GM06990 (cell line): ENCODE measurements at regions not wholly inside any gene's neighbourhood (a gene's known extent, or its start where the extent isn't known, plus 50 kb on each side); places are given as distances from the start of the nearest gene placed in this dataset.

ENCODE experiments used
- DNase-seq: peaks from one replicate; pipeline ENCODE4 v3.0.0-alpha.2; 2011; ENCODE audit not compliant: insufficient read length; ENCODE audit errors: extremely low read depth
- H3K27me3 ChIP-seq: replicated peaks from 2 replicates; pipeline ENCODE4 v1.6.0; 2011; ENCODE audit warnings: low read length; ENCODE audit not compliant: control insufficient read depth, insufficient read depth
- H3K36me3 ChIP-seq: 2 replicates; pipeline ENCODE4 v1.5.1; 2011; ENCODE audit warnings: low read length; ENCODE audit not compliant: control insufficient read depth, insufficient read depth
- H3K4me3 ChIP-seq: replicated peaks from 2 replicates; pipeline ENCODE4 v1.5.1; 2011; ENCODE audit warnings: low read depth, mild to moderate bottlenecking, control low read depth, low read length
- TF ChIP-seq, protein P1 (sequence below): IDR thresholded peaks from 2 replicates; pipeline ENCODE4 v1.5.1; 2011; ENCODE audit warnings: low read length, control low read depth, mild to moderate bottlenecking, inconsistent platforms; ENCODE audit not compliant: insufficient read depth, poor library complexity, severe bottlenecking

DNA sequence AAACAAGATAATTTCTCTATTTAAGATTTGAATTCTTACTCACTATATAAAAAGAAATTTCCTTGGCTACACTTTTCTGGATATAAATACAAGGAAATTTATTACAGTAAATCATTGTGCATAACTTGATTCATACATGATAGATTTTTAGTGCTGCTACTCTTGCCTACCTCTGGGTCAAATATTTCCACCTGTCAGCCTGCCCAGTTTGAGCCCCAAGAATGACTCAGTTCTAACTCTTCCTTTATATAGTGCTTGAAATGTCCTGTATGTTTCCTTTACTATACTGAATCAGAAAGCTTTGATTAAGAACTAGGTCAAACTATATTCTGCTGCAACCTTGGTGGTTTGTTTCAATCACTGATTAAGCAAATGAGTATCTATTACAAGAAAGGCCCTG, 147.4 kb upstream of the FTMT start:
- Histone ChIP-seq H3K27me3 (no peaks in the 10 kb centered on the region), H3K4me3 (no peak overlapping the region), H3K36me3 (no peaks in the 10 kb centered on the region)
- TF ChIP-seq, protein P1, sequence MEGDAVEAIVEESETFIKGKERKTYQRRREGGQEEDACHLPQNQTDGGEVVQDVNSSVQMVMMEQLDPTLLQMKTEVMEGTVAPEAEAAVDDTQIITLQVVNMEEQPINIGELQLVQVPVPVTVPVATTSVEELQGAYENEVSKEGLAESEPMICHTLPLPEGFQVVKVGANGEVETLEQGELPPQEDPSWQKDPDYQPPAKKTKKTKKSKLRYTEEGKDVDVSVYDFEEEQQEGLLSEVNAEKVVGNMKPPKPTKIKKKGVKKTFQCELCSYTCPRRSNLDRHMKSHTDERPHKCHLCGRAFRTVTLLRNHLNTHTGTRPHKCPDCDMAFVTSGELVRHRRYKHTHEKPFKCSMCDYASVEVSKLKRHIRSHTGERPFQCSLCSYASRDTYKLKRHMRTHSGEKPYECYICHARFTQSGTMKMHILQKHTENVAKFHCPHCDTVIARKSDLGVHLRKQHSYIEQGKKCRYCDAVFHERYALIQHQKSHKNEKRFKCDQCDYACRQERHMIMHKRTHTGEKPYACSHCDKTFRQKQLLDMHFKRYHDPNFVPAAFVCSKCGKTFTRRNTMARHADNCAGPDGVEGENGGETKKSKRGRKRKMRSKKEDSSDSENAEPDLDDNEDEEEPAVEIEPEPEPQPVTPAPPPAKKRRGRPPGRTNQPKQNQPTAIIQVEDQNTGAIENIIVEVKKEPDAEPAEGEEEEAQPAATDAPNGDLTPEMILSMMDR, result no peak
- no peak for DNase-seq

DNA sequence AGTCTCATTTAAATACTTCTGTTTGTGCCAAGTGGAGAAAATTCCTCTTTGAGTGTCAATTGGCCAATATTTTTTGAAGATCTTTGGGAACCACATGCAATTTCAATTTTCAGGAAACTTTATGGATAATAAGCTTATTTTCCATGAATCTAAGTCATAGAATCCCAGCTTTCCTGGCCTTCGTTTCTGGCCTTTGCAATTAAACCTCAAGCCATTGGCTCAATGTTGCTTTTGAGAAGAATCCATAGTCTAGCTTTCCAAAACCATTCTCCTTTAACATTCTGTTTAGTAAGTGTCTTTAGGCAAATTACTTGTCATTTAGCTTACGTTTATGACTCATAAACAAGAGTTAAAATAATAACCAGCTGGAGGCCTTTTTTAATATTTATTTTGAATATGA, 145.0 kb upstream of the FTMT start:
- H3K4me3 ChIP-seq, result no peak overlapping the region
- no peaks in the 10 kb centered on the region for H3K27me3 ChIP-seq
- H3K36me3 ChIP-seq, result no peaks in the 10 kb centered on the region
- TF ChIP-seq, protein P1, result no peak
- DNase-seq, result no peak

DNA sequence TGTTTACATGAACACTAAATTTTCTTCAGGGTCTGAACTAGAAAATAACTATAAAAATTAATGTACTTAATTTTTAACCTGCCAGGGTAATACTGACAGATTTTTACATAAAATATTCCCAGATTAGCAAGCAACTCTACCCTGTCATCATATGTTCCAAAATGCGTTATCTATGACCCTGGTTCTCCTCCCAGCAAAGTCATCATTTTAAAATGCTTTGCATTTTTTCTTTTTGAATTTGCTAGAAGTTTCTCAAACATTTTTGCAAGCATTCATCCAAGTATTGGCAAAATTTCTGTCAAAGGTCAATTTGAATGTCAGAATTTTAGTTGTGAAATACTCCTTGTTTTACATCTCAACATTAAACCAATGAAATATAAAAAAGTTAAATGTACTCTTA, 144.5 kb upstream of the FTMT start:
- Histone ChIP-seq H3K36me3 (no peaks in the 10 kb centered on the region), H3K27me3 (no peaks in the 10 kb centered on the region), H3K4me3 (no peak overlapping the region)
- TF ChIP-seq, protein P1, result no peak
- DNase-seq, result no peak

DNA sequence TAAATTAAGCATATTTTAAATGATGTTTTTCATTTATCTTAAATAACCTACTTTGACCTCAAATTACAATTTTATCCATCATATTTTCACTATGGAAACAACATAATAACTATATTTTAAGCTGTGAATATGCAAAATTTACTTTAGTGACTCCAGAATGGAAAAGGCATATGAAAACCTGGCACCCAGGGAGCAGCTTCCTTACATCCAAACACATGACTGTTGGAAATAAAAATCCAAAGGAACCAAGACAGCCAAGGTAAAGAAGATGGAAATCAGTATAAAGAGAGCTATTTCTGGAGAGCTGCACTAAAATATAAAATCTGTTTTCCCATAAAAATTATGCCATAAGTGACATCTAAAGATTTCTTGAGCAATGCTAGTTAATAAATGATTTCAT, 140.3 kb upstream of the FTMT start:
- H3K36me3 ChIP-seq, result no peaks in the 10 kb centered on the region
- DNase-seq, result no peak
- TF ChIP-seq, protein P1, result no peak

DNA sequence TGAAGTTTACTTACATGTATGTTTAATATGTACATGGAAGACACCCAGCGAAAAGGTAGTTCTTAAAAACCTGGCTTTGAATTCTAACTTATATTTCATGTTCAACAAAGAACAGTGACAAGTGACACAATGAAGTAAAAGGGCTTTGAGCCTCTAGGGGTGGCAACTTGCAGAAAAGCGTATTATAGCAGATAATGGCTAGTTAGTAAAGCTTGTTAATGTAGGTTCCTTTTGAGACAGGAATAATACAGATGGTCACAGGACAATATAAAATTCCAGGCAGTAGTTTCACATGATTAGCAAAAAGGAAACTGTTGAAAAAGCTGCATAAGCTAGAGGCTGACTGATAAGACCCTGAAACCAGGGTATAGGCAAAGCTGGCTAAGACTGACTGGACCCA, 132.4 kb upstream of the FTMT start:
- TF ChIP-seq, protein P1, result no peak
- Histone ChIP-seq H3K4me3 (no peak overlapping the region), H3K27me3 (no peaks in the 10 kb centered on the region), H3K36me3 (no peaks in the 10 kb centered on the region)
- no peak for DNase-seq

More for the DNA sequence above, 140.3 kb upstream of the FTMT start:
- Histone ChIP-seq H3K4me3 (no peak overlapping the region), H3K27me3 (no peaks in the 10 kb centered on the region)

DNA sequence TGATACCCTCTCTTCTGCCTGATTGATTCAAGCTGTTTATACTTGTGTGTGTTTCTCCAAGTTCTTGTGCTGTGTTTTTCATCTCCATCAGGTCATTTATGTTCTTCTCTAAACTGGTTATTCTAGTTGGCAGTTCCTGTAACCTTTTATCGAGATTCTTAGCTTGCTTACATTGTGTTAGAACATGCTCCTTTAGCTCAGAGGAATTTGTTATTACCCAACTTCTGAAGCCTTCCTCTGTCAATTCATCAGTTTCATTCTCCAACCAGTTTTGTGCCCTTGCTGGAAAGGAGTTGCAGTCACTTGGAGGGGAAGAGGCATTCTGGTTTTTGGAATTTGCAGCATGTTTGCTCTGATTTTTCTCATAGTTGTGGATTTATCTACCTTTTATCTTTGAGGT, 126.2 kb upstream of the FTMT start:
- H3K36me3 ChIP-seq, result no peaks in the 10 kb centered on the region
- TF ChIP-seq, protein P1, result no peak

More for the DNA sequence above, 126.2 kb upstream of the FTMT start:
- H3K4me3 ChIP-seq, result no peak overlapping the region
- H3K27me3 ChIP-seq, result no peaks in the 10 kb centered on the region
- no peak for DNase-seq
